Neural cell (in vitro differentiated cells): ENCODE measurements at regions not wholly inside any gene's neighbourhood (a gene's known extent, or its start where the extent isn't known, plus 50 kb on each side); places are given as distances from the start of the nearest gene placed in this dataset.

Source experiments
- H2AFZ ChIP-seq: fragments of 200-600, 300-800 bp; sonication (generic), shearing (Covaris generic); 2 replicates; pipeline ENCODE4 v1.6.0; 2014; ENCODE audit warnings: low read depth, mild to moderate bottlenecking, antibody characterized with exemption, low read length, moderate library complexity
- H3F3A ChIP-seq: fragments of 200-600 bp; shearing (Covaris generic); 2 replicates; pipeline ENCODE4 v1.6.1; 2016; ENCODE audit warnings: mild to moderate bottlenecking, moderate library complexity, mixed read lengths, antibody characterized with exemption, low read length; ENCODE audit not compliant: insufficient read depth, poor library complexity, severe bottlenecking
- H3K27ac ChIP-seq: fragments of 200-600, 300-800 bp; sonication (generic), shearing (Covaris generic); 2 replicates; pipeline ENCODE4 v1.5.1; 2014; ENCODE audit warnings: mild to moderate bottlenecking, low read length, moderate library complexity
- H3K27me3 ChIP-seq: fragments of 300-800, 200-600 bp; sonication (generic), shearing (Covaris generic); 2 replicates; pipeline ENCODE4 v1.6.0; 2014; ENCODE audit warnings: mild to moderate bottlenecking, low read depth, low read length, moderate library complexity; ENCODE audit not compliant: insufficient read depth
- H3K36me3 ChIP-seq: fragments of 300-800, 200-600 bp; sonication (generic), shearing (Covaris generic); 2 replicates; pipeline ENCODE4 v1.5.1; 2014; ENCODE audit warnings: mild to moderate bottlenecking, antibody characterized with exemption, low read length, moderate library complexity; ENCODE audit not compliant: insufficient read depth
- H3K4me2 ChIP-seq: fragments of 300-800, 200-600 bp; sonication (generic), shearing (Covaris generic); 2 replicates; pipeline ENCODE4 v1.6.0; 2014; ENCODE audit warnings: mild to moderate bottlenecking, low read length
- H3K4me3 ChIP-seq: fragments of 300-800, 200-600 bp; sonication (generic), shearing (Covaris generic); 2 replicates; pipeline ENCODE4 v1.5.1; 2014; ENCODE audit warnings: mild to moderate bottlenecking, low read length, moderate library complexity
- H3K79me2 ChIP-seq: fragments of 200-600 bp; shearing (Covaris generic); replicated peaks from 2 replicates; pipeline ENCODE4 v1.6.0; 2014; ENCODE audit warnings: mild to moderate bottlenecking, low read length, moderate library complexity; ENCODE audit not compliant: insufficient read depth
- H3K9ac ChIP-seq: fragments of 300-800, 200-600 bp; sonication (generic), shearing (Covaris generic); 2 replicates; pipeline ENCODE4 v1.6.1; 2016; ENCODE audit warnings: mild to moderate bottlenecking, low read length, mixed read lengths
- H3K9me2 ChIP-seq: fragments of 200-600 bp; shearing (Covaris generic); 2 replicates; pipeline ENCODE4 v1.6.1; 2016; ENCODE audit warnings: mild to moderate bottlenecking, low read length, mixed read lengths; ENCODE audit not compliant: insufficient read depth
- H3K9me3 ChIP-seq: fragments of 200-600, 300-800 bp; sonication (generic), shearing (Covaris generic); 2 replicates; pipeline ENCODE4 v1.6.1; 2016; ENCODE audit warnings: mild to moderate bottlenecking, mixed run types, low read length, moderate library complexity, mixed read lengths
- H4K20me1 ChIP-seq: fragments of 200-600 bp; shearing (Covaris generic); 2 replicates; pipeline ENCODE4 v1.6.1; 2016; ENCODE audit warnings: mild to moderate bottlenecking, mixed run types; ENCODE audit not compliant: insufficient read depth
- EP300 ChIP-seq: fragments of 450-650 bp; conservative IDR thresholded peaks from 2 replicates; pipeline ENCODE4 v1.6.1; 2014; ENCODE audit warnings: antibody characterized with exemption, mild to moderate bottlenecking, moderate library complexity; ENCODE audit not compliant: poor library complexity, severe bottlenecking
- EZH2 ChIP-seq: fragments of 200-600, 300-800 bp; shearing (Covaris generic), sonication (generic); IDR thresholded peaks from 2 replicates; pipeline ENCODE4 v1.6.1; 2014; ENCODE audit warnings: antibody characterized with exemption, low read length, borderline replicate concordance, mild to moderate bottlenecking; ENCODE audit not compliant: insufficient read depth, poor library complexity, severe bottlenecking
- MXI1 ChIP-seq: fragments of 450-650 bp; conservative IDR thresholded peaks from 2 replicates; pipeline ENCODE4 v1.6.1; 2014; ENCODE audit warnings: antibody characterized with exemption, mild to moderate bottlenecking; ENCODE audit not compliant: poor library complexity, severe bottlenecking
- POLR2AphosphoS5 ChIP-seq: IDR thresholded peaks from 2 replicates; pipeline ENCODE4 v1.6.1; 2012
- RAD21 ChIP-seq: fragments of 450-650 bp; conservative IDR thresholded peaks from 2 replicates; pipeline ENCODE4 v1.6.1; 2014; ENCODE audit warnings: antibody characterized with exemption, mild to moderate bottlenecking, moderate library complexity
- SMC3 ChIP-seq: fragments of 450-650 bp; conservative IDR thresholded peaks from 2 replicates; pipeline ENCODE4 v1.6.1; 2014; ENCODE audit warnings: antibody characterized with exemption, mild to moderate bottlenecking, moderate library complexity; ENCODE audit not compliant: poor library complexity
- TAF1 ChIP-seq: IDR thresholded peaks from 2 replicates; pipeline ENCODE4 v1.6.1; 2012; ENCODE audit warnings: low read depth
- TF ChIP-seq, protein P1 (sequence below): IDR thresholded peaks from 2 replicates; pipeline ENCODE4 v1.6.1; 2012; ENCODE audit warnings: borderline replicate concordance
- TF ChIP-seq, protein P2 (sequence below): fragments of 450-650 bp; IDR thresholded peaks from 2 replicates; pipeline ENCODE4 v1.5.1; 2014; ENCODE audit warnings: antibody characterized with exemption, mild to moderate bottlenecking, moderate library complexity; ENCODE audit not compliant: poor library complexity, severe bottlenecking

DNA sequence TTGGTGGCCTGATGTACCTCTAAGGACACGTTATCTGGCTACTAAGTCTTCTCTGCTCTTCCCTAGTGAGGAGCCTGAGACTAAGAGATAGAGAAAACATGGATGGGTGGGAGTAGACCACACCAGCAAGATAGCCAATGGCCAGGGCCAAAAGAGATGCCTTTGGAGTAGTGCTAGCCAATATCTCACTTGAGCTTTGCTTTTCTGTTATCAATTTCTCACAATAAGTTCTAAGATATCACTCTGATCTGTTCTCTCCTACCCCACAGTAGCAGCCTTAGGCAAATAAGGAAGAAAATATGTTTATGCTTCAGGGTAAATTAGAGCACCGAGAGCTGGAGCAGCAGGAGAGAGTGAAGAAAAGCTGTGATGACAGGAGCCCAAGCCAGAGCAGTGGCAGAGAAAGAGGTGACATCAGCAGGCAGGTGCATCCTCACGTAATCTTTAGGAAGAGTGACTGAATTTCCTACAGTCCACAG lies 343.9 kb upstream of the NOCT start:
- no peak overlapping the region for H3K4me2 ChIP-seq
- H2AFZ ChIP-seq, result no peak overlapping the region
- no peaks in the 10 kb centered on the region for H3F3A ChIP-seq
- no peak overlapping the region for H3K27ac ChIP-seq
- no peaks in the 10 kb centered on the region for H3K27me3 ChIP-seq
- no peaks in the 10 kb centered on the region for H3K9me2 ChIP-seq
- H3K9ac ChIP-seq, result no peak overlapping the region
- TF ChIP-seq, protein P1, sequence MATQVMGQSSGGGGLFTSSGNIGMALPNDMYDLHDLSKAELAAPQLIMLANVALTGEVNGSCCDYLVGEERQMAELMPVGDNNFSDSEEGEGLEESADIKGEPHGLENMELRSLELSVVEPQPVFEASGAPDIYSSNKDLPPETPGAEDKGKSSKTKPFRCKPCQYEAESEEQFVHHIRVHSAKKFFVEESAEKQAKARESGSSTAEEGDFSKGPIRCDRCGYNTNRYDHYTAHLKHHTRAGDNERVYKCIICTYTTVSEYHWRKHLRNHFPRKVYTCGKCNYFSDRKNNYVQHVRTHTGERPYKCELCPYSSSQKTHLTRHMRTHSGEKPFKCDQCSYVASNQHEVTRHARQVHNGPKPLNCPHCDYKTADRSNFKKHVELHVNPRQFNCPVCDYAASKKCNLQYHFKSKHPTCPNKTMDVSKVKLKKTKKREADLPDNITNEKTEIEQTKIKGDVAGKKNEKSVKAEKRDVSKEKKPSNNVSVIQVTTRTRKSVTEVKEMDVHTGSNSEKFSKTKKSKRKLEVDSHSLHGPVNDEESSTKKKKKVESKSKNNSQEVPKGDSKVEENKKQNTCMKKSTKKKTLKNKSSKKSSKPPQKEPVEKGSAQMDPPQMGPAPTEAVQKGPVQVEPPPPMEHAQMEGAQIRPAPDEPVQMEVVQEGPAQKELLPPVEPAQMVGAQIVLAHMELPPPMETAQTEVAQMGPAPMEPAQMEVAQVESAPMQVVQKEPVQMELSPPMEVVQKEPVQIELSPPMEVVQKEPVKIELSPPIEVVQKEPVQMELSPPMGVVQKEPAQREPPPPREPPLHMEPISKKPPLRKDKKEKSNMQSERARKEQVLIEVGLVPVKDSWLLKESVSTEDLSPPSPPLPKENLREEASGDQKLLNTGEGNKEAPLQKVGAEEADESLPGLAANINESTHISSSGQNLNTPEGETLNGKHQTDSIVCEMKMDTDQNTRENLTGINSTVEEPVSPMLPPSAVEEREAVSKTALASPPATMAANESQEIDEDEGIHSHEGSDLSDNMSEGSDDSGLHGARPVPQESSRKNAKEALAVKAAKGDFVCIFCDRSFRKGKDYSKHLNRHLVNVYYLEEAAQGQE, result no peak
- no peak for TF ChIP-seq MXI1
- TF ChIP-seq RAD21, result no peak
- TF ChIP-seq, protein P2, sequence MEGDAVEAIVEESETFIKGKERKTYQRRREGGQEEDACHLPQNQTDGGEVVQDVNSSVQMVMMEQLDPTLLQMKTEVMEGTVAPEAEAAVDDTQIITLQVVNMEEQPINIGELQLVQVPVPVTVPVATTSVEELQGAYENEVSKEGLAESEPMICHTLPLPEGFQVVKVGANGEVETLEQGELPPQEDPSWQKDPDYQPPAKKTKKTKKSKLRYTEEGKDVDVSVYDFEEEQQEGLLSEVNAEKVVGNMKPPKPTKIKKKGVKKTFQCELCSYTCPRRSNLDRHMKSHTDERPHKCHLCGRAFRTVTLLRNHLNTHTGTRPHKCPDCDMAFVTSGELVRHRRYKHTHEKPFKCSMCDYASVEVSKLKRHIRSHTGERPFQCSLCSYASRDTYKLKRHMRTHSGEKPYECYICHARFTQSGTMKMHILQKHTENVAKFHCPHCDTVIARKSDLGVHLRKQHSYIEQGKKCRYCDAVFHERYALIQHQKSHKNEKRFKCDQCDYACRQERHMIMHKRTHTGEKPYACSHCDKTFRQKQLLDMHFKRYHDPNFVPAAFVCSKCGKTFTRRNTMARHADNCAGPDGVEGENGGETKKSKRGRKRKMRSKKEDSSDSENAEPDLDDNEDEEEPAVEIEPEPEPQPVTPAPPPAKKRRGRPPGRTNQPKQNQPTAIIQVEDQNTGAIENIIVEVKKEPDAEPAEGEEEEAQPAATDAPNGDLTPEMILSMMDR, result no peak
- TF ChIP-seq TAF1, result no peak
- TF ChIP-seq EZH2, result no peak
- no peak for TF ChIP-seq EP300
- TF ChIP-seq SMC3, result no peak
- H3K4me3 ChIP-seq, result no peak overlapping the region
- H3K9me3 ChIP-seq, result no peaks in the 10 kb centered on the region
- H3K79me2 ChIP-seq, result no peaks in the 10 kb centered on the region
- no peaks in the 10 kb centered on the region for H3K36me3 ChIP-seq
- no peaks in the 10 kb centered on the region for H4K20me1 ChIP-seq

DNA sequence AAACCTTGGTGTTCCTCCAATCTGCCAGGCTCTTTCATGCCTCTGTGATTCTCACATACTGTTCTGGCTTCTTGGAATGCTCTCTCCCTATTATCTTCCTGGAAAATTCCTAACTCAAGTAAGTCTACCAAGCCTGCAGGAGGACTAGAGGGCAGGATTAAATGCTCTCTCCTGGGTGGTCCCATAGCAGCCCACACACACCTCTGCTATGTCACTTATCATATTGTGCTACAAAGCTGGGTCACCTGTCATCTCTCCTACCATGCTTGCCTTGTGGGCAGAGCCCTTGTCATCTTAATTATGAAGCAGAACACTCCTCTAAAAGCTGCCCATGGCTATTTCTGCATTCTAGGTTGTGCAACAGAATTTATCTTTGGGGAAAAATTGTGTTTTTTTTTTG lies 344.5 kb upstream of the NOCT start:
- Histone ChIP-seq H3K27me3 (no peaks in the 10 kb centered on the region), H3K9ac (no peak overlapping the region), H3F3A (no peaks in the 10 kb centered on the region), H3K4me3 (no peak overlapping the region), H3K79me2 (no peaks in the 10 kb centered on the region), H3K36me3 (no peaks in the 10 kb centered on the region), H3K27ac (no peak overlapping the region), H3K9me3 (no peaks in the 10 kb centered on the region), H2AFZ (no peak overlapping the region), H3K9me2 (no peaks in the 10 kb centered on the region), H4K20me1 (no peaks in the 10 kb centered on the region), H3K4me2 (no peak overlapping the region)
- TF ChIP-seq, protein P1, result no peak
- TF ChIP-seq RAD21 (no peak), SMC3 (no peak), TAF1 (no peak), EZH2 (no peak), MXI1 (no peak), EP300 (no peak), POLR2AphosphoS5 (no peak)
- TF ChIP-seq, protein P2, result no peak
